Activated B cell treated with CpG ODN at 0.5 μM for 24 hours (primary cell): ENCODE measurements at regions not wholly inside any gene's neighbourhood (a gene's known extent, or its start where the extent isn't known, plus 50 kb on each side); places are given as distances from the start of the nearest gene placed in this dataset.

Experiments
- ATAC-seq: fragments of 200-7000 bp; cut with Tn5 transposase; one replicate; pipeline ENCODE4 v1.10.0; 2021; ENCODE audit warnings: low read depth, mild to moderate bottlenecking, moderate library complexity
- CTCF ChIA-PET: fragments of 350-600 bp; sonication (Branson Sonifier 250); formaldehyde crosslinking; loops from one replicate; lab custom pipeline; 2021; ENCODE audit warnings: antibody characterized with exemption; lab: Charles Lee
- POLR2A ChIA-PET: fragments of 350-600 bp; sonication (Branson Sonifier 250); formaldehyde crosslinking; loops from one replicate; lab custom pipeline; 2021; ENCODE audit warnings: antibody characterized with exemption; lab: Charles Lee
- DNase-seq: peaks from one replicate; pipeline ENCODE4 v3.0.0; 2022
- H3K27ac Mint-ChIP-seq: one replicate; pipeline ENCODE4 v1.8.0; 2020; ENCODE audit warnings: mixed read lengths
- H3K27me3 Mint-ChIP-seq: one replicate; pipeline ENCODE4 v1.8.0; 2021; ENCODE audit warnings: mixed read lengths
- H3K36me3 Mint-ChIP-seq: one replicate; pipeline ENCODE4 v1.8.0; 2021; ENCODE audit warnings: low read depth, mixed read lengths
- H3K4me1 Mint-ChIP-seq: one replicate; pipeline ENCODE4 v1.8.0; 2021; ENCODE audit warnings: mixed read lengths
- H3K4me3 Mint-ChIP-seq: one replicate; pipeline ENCODE4 v1.8.0; 2020; ENCODE audit warnings: mild to moderate bottlenecking, mixed read lengths
- H3K9me3 Mint-ChIP-seq: one replicate; pipeline ENCODE4 v1.8.0; 2020; ENCODE audit warnings: mixed read lengths
- intact Hi-C: fragments of 100-400 bp; cut with micrococcal nuclease; formaldehyde crosslinking; loops from one replicate; pipeline ENCODE4 v1.15.1; 2024
- TF ChIP-seq, protein P1 (sequence below): fragments of 200-600 bp; IDR thresholded peaks from one replicate; pipeline ENCODE4 v1.8.0; 2022; ENCODE audit warnings: antibody characterized with exemption, mild to moderate bottlenecking

DNA sequence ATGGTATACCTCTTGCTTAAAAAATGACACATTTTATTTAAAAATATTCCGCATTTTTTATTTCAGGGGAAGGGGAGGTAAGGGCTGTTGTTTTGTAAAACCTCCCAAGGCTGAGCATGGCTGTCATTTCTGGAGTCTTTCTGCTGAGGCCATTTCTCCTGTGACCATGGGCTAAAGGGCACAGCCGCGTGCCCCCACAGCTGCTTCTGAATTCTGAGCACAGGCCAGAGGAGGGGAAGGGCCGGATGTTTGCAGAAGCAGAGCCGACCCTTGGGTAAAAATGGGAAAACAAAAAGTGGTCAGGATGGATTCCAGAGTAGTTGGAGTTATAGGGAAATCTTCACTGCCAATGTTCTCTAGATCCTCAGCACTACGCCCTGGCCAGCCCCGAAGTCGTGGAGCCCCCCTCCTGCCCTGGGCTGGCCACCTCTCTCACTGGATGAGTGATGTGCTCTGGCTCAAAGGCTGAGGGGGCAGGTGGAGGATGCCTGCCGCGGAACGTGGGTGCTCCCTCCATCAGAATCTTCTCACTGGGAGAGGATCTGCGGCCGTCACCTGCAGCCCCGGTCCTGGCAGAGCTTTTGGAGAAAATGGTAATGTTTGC, 131.3 kb upstream of the ZEB1 start:
- no peak overlapping the region for H3K4me3 Mint-ChIP-seq
- TF ChIP-seq, protein P1, sequence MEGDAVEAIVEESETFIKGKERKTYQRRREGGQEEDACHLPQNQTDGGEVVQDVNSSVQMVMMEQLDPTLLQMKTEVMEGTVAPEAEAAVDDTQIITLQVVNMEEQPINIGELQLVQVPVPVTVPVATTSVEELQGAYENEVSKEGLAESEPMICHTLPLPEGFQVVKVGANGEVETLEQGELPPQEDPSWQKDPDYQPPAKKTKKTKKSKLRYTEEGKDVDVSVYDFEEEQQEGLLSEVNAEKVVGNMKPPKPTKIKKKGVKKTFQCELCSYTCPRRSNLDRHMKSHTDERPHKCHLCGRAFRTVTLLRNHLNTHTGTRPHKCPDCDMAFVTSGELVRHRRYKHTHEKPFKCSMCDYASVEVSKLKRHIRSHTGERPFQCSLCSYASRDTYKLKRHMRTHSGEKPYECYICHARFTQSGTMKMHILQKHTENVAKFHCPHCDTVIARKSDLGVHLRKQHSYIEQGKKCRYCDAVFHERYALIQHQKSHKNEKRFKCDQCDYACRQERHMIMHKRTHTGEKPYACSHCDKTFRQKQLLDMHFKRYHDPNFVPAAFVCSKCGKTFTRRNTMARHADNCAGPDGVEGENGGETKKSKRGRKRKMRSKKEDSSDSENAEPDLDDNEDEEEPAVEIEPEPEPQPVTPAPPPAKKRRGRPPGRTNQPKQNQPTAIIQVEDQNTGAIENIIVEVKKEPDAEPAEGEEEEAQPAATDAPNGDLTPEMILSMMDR: no peak
- intact Hi-C loops: loop anchor here (10.0 kb wide), 1 partner anchor 917 kb away; no protein-coding TSS in a partner anchor
- ChIA-PET POLR2A (no interaction called here), CTCF (no interaction called here)
- H3K27me3 Mint-ChIP-seq: no peaks in the 10 kb centered on the region
- ATAC-seq (no peak), DNase-seq (no peak)
- peaks cover 2% of the 10 kb centered on the region for H3K9me3 Mint-ChIP-seq
- H3K4me1 Mint-ChIP-seq: no peaks in the 10 kb centered on the region
- H3K27ac Mint-ChIP-seq: no peak overlapping the region
- H3K36me3 Mint-ChIP-seq: no peaks in the 10 kb centered on the region

DNA sequence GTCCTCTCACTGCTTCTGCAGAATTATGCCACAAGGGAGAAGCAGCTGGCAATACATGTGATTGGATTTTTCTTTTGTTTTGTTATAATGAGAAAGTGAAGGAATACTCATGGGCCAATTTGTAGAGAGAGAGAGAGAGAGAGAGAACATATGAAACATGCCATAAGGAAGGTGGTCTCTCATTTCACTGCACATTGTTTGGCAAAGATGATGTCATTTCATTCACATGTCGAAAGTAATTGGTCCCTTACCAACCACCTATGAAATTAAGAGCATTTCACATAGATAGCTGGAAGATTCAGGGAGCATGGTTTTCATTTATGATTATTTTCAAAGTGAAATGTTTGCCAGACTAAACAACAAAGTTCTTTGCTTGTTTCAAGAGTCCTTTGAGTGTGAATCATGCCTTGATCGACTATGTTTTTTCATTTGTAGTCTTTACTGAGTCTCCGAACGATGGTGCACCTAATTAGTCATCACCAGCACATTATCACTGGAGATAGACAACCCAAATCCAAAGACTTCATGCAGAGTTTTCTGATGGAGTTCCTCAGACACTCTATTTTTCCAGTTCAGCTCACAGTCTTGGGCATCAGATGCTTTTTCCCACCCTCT, 130.1 kb upstream of the ZEB1 start:
- Mint-ChIP-seq H3K27ac (no peak overlapping the region), H3K4me3 (no peak overlapping the region), H3K4me1 (no peaks in the 10 kb centered on the region), H3K9me3 (peaks cover 2% of the 10 kb centered on the region), H3K27me3 (no peaks in the 10 kb centered on the region), H3K36me3 (no peaks in the 10 kb centered on the region)
- no peak for ATAC-seq
- TF ChIP-seq, protein P1: no peak
- DNase-seq: no peak
- ChIA-PET CTCF (no interaction called here), POLR2A (no interaction called here)
- intact Hi-C loops: loop anchor here (10.0 kb wide), 1 partner anchor 916 kb away; no protein-coding TSS in a partner anchor

DNA sequence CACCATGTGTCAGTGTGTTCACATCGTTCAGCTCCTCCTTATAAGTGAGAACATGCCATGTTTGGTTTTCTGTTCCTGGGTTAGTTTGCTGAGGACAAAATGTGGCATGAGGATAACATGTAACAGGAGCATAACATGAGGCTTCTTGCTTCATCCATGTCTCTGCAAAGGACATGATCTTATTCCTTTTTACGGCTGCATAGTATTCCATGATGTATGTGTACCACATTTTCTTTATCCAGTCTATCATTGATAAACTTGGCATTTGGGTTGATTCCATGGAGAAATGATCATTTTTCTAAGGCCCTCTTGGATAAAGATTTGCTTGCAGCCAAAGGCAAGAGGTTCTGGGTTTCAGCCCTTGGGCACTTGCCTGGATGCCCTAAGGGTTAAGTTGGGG, 128.5 kb upstream of the ZEB1 start:
- H3K27ac Mint-ChIP-seq: no peak overlapping the region
- ChIA-PET POLR2A (no interaction called here), CTCF (no interaction called here)
- ATAC-seq (no peak), DNase-seq (no peak)
- H3K27me3 Mint-ChIP-seq: no peaks in the 10 kb centered on the region
- no peaks in the 10 kb centered on the region for H3K36me3 Mint-ChIP-seq
- H3K4me1 Mint-ChIP-seq: no peaks in the 10 kb centered on the region
- TF ChIP-seq, protein P1: no peak
- peaks cover 2% of the 10 kb centered on the region for H3K9me3 Mint-ChIP-seq
- no peak overlapping the region for H3K4me3 Mint-ChIP-seq
- intact Hi-C loops: no loop called here

DNA sequence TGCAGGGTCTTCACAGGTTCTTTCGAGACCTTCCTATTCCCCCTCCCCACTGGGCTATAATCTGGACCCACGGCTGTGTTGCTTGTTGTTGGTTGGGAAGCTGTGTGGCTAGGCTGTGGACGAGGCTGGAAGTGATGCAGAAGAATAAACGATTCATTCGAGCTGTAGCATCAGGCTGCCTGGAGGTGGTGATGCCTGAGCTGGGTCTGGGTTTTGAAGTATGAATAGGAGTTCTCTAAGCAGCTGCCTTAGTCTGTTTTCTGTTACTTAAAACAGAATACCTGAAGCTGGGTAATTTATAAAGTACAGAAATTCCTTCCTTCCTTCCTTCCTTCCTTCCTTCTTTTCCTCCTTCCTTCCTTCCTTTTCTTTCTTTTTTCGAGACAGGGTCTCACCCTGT, 126.5 kb upstream of the ZEB1 start:
- Mint-ChIP-seq H3K27ac (no peak overlapping the region), H3K36me3 (no peaks in the 10 kb centered on the region), H3K27me3 (no peaks in the 10 kb centered on the region), H3K9me3 (peaks cover 2% of the 10 kb centered on the region), H3K4me1 (no peaks in the 10 kb centered on the region), H3K4me3 (no peak overlapping the region)
- DNase-seq: no peak
- ChIA-PET POLR2A (no interaction called here), CTCF (no interaction called here)
- ATAC-seq: no peak
- intact Hi-C loops: no loop called here
- TF ChIP-seq, protein P1: no peak

DNA sequence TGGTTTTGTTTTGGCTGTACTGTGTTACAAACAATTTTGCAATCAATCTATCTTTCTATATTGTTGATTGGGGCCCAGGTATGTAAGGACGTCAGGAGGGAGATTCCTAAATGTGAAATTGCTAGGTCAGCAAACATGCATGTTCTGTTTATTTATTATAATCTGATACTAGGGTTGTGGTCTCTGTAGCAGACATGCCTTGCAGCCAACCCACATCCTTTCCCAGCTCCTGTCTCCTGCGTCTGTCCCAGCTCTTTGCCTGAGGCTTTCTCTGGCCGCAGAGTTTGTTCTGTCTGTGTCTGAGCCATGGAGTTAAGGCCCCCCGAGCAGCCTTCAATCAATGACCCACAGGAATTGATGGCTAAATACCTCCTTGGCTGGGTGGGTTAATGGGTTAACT, 124.0 kb upstream of the ZEB1 start:
- Mint-ChIP-seq H3K36me3 (no peaks in the 10 kb centered on the region), H3K4me3 (no peak overlapping the region), H3K27me3 (no peaks in the 10 kb centered on the region), H3K27ac (no peak overlapping the region), H3K4me1 (no peaks in the 10 kb centered on the region), H3K9me3 (peaks cover 2% of the 10 kb centered on the region)
- ATAC-seq: no peak
- TF ChIP-seq, protein P1: no peak
- ChIA-PET CTCF (no interaction called here), POLR2A (no interaction called here)
- no peak for DNase-seq
- intact Hi-C loops: no loop called here
